NCI-H1092 (cell line): ENCODE measurements at regions not wholly inside any gene's neighbourhood (a gene's known extent, or its start where the extent isn't known, plus 50 kb on each side); places are given as distances from the start of the nearest gene placed in this dataset.

Experiments
- DNase-seq: peaks from one replicate; lab custom pipeline; 2025; lab: John Stamatoyannopoulos, UW

- no peak for DNase-seq
These were observed 399.4 kb upstream of the HNRNPA3 start for GRCh38 chr2:176813156-176813555.

DNA sequence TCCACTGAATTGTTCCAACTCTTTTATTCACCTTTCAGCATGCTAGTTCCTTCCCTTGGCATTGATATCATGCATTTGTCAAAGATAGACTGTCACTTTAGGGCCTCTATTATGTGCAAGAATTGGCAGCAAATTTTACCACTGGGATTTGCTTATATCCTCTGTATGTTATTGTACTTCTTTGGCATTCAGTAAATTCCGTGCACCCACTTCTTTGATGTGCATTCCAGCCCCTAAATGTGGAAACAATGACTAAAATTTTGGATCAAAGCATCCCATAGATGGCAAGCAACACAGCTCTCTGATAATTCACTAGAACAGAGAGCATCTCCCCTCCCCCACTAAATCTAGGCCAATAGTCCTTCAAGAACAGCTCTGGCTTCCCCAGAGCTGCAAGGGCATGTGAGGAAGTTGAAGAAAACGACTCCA is 399.0 kb upstream of the HNRNPA3 start:
- DNase-seq: no peak

DNA sequence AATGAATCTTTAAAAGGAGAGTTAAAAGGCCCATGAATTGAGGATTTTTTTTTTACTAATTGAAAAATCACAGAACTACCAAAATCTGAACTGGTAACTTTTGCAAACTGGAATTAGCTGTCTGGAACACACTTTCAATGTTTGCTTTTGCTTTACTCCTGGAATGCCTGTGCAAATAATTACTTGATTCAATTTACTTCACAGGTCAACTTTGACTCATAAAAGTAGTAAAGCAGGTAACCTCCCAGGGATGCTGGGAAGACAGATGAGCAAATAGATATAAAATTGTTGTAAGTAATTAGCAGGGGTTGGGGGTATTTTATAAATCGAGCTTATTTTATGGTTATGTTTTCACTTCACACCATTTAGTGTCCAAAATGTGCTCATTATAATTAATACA is 398.3 kb upstream of the HNRNPA3 start:
- DNase-seq: no peak

- no peak for DNase-seq
These were observed 397.7 kb upstream of the HNRNPA3 start for GRCh38 chr2:176814740-176815367.

DNA sequence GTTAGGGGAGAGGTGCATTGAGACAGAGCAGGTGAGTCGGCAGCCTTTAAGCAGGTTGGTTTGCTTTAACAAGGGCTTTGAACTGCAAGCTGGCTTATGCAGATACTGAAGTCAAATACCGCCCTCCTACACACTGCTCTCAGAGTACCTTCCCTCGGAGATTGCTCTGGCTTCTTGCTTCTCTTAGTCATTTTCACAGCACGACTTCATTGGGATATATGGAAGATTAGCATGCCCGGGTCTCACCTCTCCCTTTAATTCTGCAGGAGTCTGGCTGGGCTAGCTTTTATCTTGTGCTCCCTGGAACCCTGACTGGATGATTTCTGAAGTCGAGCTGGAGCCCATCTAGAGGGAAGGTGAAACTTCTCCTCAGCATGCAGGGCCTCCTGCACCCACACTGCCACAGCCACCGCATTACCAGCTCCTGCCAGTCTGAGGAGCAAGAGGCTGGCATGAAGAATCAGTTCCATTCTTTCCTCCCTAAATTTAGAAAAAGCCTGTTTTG is 395.5 kb upstream of the HNRNPA3 start:
- DNase-seq: no peak

DNA sequence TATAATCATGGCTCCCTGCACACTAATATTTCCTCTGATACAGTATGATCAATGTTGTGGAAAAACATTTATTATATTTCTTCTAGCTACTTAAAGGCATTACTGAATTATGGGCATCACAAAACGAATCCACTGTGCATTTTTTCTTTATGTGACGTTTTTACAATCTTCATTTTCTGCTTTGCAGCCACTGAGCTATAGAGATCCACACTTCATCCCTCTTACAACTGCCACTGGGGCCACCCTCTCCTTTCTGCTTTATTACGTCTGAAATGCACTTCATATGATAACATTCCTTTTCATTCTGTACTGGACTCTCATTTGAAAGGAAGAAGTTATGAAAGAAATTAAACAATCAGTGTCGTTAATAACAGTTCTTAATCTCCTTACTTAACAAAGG is 394.5 kb upstream of the HNRNPA3 start:
- DNase-seq: no peak

DNA sequence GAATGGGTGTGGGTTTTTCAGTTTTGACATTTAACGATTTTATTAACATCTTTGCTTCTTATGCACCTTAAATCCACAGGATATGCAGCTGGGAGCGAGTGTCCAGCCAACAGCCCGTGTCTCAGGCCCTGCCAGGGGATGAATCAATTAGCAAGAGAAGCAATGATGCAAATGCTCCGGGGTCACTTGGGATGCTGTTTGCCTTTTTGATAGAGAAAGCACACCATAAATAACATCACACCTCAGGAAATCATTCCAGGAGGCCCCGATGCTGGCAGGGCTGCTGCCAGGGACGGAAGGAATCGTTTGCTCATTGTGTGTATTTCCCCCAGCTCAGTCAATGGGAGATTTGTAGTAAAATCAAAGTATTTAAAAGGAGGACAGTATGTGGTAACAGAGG is 394.0 kb upstream of the HNRNPA3 start:
- DNase-seq: no peak

GRCh38 chr2:176819306-176819705 is 393.3 kb upstream of the HNRNPA3 start:
- DNase-seq: no peak

DNA sequence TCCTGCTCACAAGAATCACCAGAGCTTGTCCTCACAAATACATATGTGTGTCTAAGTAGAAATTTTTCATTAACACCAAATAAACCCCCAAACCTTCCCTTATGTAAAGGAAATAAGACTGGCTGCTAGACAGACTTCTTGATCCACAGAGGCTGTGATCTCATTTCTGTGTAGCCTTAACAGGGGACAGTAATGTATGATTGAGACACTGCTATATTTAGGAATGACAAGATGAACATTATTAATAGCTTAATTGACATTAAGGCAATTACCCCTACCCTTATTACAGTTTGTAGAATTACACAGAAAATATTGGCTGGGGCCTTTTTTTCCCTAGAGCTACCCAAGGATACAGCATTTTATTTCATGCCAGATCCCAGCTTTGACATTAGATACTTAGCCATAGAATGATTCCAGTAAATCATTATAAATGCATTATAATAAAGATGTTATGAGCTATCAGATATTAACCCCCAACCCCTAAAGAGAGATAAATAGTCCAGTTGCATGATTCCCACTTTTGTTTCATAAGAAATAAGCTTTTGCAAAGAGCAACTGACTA is 392.1 kb upstream of the HNRNPA3 start:
- DNase-seq: no peak

DNA sequence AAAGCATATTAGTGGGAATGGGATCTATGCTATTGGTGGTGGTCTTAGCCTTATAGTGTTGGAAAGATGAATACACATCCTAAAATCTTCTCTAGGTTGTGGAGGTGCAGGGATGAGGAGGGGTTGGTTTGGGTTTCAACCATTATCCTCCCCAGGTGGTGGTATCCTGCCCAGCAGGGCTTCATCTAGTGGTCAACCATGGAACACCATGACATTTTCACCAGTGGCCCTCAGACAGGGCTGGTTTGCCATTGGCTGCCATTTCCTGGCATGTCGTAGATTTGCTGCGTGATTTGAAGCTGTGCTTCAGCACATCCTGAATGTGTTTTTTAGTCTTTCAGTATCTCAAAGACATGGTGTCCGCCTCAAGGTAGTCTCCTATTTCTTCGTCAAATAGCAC is 391.2 kb upstream of the HNRNPA3 start:
- DNase-seq: no peak

- DNase-seq: no peak
These were observed 390.5 kb upstream of the HNRNPA3 start for GRCh38 chr2:176822060-176822459.

- no peak for DNase-seq
These were observed 386.2 kb upstream of the HNRNPA3 start for GRCh38 chr2:176826356-176826755.

GRCh38 chr2:176826984-176827668 is 385.5 kb upstream of the HNRNPA3 start:
- no peak for DNase-seq

- no peak for DNase-seq
These were observed 382.2 kb upstream of the HNRNPA3 start for GRCh38 chr2:176830362-176830761.

- DNase-seq: no peak
These were observed 380.5 kb upstream of the HNRNPA3 start for GRCh38 chr2:176832086-176832485.

DNA sequence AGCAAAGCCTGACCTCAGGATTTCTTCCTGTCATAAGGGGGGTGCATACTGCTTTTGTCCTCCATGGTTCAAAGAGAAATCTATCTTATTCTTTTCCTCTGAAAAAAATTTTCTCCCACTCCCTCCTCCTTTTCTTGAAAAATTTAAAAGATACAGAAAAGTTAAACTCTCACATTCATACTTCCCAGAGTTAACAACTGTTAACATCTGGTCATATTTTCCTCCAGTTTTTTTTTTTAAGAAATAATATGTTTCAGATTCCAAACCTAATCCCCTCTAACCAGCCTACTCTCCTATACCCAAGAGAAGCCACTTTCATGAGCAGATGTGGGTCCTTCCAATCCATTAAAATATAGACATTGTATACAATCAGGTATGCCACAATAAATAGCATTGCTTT is 378.9 kb upstream of the HNRNPA3 start:
- DNase-seq: no peak

GRCh38 chr2:176834226-176834625 is 378.4 kb upstream of the HNRNPA3 start:
- no peak for DNase-seq

DNA sequence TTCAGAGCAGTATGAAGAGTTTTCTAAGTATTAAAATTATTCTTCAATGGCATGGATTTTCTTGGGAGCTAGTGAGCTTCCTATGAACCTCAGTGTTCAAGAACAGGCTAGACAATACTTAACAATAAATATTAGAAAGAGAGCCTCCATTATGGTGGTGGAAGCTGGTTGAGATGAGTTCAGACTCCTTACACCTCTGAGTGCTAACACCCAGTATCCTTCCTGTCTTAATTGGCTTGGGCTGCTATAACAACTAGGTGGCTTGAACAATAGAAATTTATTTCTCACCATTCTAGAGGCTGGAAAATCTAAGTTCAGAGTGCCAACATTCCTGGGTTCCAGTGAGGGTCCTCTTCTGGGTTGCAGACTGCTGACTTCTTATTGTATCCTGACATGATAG is 369.4 kb upstream of the HNRNPA3 start:
- no peak for DNase-seq

DNA sequence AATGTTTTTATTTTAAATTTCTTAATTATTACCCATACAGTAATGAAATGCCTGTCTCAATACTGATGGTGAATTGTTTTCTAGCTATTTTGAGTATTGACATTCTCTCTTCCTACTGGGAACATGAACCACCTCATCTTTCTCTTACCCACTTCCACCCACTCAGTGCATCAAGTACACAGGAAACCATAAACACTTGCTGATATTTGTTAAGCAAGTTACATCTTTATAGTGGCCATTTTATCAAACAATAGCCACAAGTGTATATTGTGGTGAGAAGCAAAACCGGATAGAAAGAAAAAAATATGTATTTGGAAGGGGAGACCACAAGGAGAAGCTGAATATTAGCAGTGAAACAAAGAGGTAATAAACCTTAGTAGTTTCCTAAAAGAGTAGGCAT is 368.1 kb upstream of the HNRNPA3 start:
- no peak for DNase-seq

GRCh38 chr2:176845718-176846117 is 366.9 kb upstream of the HNRNPA3 start:
- DNase-seq: no peak

GRCh38 chr2:176847575-176847974 is 365.0 kb upstream of the HNRNPA3 start:
- no peak for DNase-seq

DNA sequence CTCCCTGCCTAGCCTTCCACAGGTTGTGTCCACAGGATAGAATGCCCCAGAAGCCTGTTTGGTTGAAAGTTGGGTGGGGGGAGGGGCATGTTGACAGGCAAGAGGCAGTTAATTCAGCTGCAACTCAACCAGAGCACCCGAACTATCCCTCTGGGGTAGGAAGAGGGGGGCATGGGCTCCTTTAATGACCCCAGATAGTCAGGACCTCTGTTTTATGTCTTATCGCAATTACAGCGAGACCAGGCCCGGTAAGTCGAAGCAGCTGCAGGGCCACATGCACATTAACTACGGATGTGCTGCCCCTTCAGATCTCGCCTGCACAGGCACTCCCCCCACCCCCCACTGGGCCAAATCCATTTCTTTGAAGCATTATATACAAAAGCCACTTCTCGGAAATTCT is 363.8 kb upstream of the HNRNPA3 start:
- DNase-seq: no peak

- DNase-seq: no peak
These were observed 361.2 kb upstream of the HNRNPA3 start for GRCh38 chr2:176851200-176851888.
